ENCODE measurements at regions not wholly inside any gene's neighbourhood (a gene's known extent, or its start where the extent isn't known, plus 50 kb on each side); places are given as distances from the start of the nearest gene placed in this dataset.
A peak's percentile ranks its signal among the peaks of the same experiment; 100 is the strongest.

GRCh38 chr11:70519117-70519516 is 120.8 kb downstream of the CTTN start:
- no peak for DNase-seq
- no peaks in the 10 kb centered on the region for H3F3A ChIP-seq (replicated peaks; ENCODE audit: insufficient read depth)
- WGBS (ENCODE audit: low lambda C conversion rate) = 36% methylated on average over 8 of the region's 8 CpGs
- H2AFZ ChIP-seq (ENCODE audit: low read depth) = no peak overlapping the region
- ChIA-PET CTCF (interaction anchor here (0.7 kb wide), 1 partner anchor 15 kb away, joined by 3 read pairs; no protein-coding TSS in a partner anchor), POLR2A (no interaction called here)
- H3K9me3 ChIP-seq = no peaks in the 10 kb centered on the region
- H3K27me3 ChIP-seq (ENCODE audit: insufficient read depth) = no peaks in the 10 kb centered on the region
- H3K9me2 ChIP-seq = no peaks in the 10 kb centered on the region
- H3K36me3 ChIP-seq (replicated peaks in 1 of 2; ENCODE audit: control insufficient read depth in 1 of 2, insufficient read depth in 2 of 2, low read length in 1 of 2) = no peaks in the 10 kb centered on the region
- H4K20me1 ChIP-seq (ENCODE audit: insufficient read depth) = no peaks in the 10 kb centered on the region
- H3K4me3 ChIP-seq (ENCODE audit: low read depth in 2 of 2, low read length in 1 of 2) = no peak overlapping the region
- H3K9ac ChIP-seq = no peak overlapping the region
- no peaks in the 10 kb centered on the region for H3K79me2 ChIP-seq (ENCODE audit: insufficient read depth)
- TF ChIP-seq YY1 (IDR thresholded peaks at IDR 0.05; ENCODE audit: low read depth) (no peak), CHD2 (IDR thresholded peaks at IDR 0.05; ENCODE audit: low read length, partially characterized antibody) (no peak)
- no peak overlapping the region for H3K4me2 ChIP-seq
- H3K27ac ChIP-seq (ENCODE audit: low read depth in 2 of 2, low read length in 1 of 2) = no peak overlapping the region
- H3K4me1 ChIP-seq (ENCODE audit: control insufficient read depth in 1 of 2, insufficient read depth in 2 of 2, low read depth in 1 of 2, low read length in 1 of 2) = peaks cover 0 to 18% of the 10 kb centered on the region in 2 experiments; a peak in 1 of 4 replicates

- POLR2A ChIA-PET = no interaction called here
- Histone ChIP-seq H3K9me2 (no peaks in the 10 kb centered on the region), H2AFZ (ENCODE audit: low read depth) (no peak overlapping the region), H3K9ac (no peak overlapping the region), H3K27ac (ENCODE audit: low read depth in 2 of 2, low read length in 1 of 2) (no peak overlapping the region), H3K4me3 (ENCODE audit: low read depth in 2 of 2, low read length in 1 of 2) (no peak overlapping the region), H3K4me2 (no peak overlapping the region), H3F3A (replicated peaks; ENCODE audit: insufficient read depth) (no peaks in the 10 kb centered on the region), H3K4me1 (ENCODE audit: control insufficient read depth in 1 of 2, insufficient read depth in 2 of 2, low read depth in 1 of 2, low read length in 1 of 2) (peaks cover 0 to 43% of the 10 kb centered on the region in 2 experiments; a peak in 1 of 4 replicates), H3K9me3 (no peaks in the 10 kb centered on the region), H3K79me2 (ENCODE audit: insufficient read depth) (no peaks in the 10 kb centered on the region), H3K36me3 (replicated peaks in 1 of 2; ENCODE audit: control insufficient read depth in 1 of 2, insufficient read depth in 2 of 2, low read length in 1 of 2) (no peaks in the 10 kb centered on the region), H3K27me3 (ENCODE audit: insufficient read depth) (no peaks in the 10 kb centered on the region), H4K20me1 (ENCODE audit: insufficient read depth) (no peaks in the 10 kb centered on the region)
- CTCF ChIA-PET = interaction anchor here (1.2 kb wide), 1 partner anchor 18 kb away, joined by 3 read pairs; no protein-coding TSS in a partner anchor
- WGBS (ENCODE audit: low lambda C conversion rate) = 54% methylated on average over 22 of the region's 22 CpGs
- TF ChIP-seq RXRA (IDR thresholded peaks at IDR 0.05; ENCODE audit: borderline replicate concordance, low read depth) = no peak
- TF ChIP-seq RFX5 (IDR thresholded peaks at IDR 0.05; ENCODE audit: low read length) = no peak
- no peak for TF ChIP-seq SMC3 (IDR thresholded peaks at IDR 0.05; ENCODE audit: low read depth, low read length)
- no peak for TF ChIP-seq GATA2 (CRISPR knock-in tag; IDR thresholded peaks at IDR 0.05)
- TF ChIP-seq NRF1 (IDR thresholded peaks at IDR 0.05; ENCODE audit: low read depth, low read length) = no peak
- no peak for TF ChIP-seq USF1 (IDR thresholded peaks at IDR 0.05; ENCODE audit: borderline replicate concordance, low read depth)
- no peak for TF ChIP-seq EZH2phosphoT487 (IDR thresholded peaks at IDR 0.05; ENCODE audit: borderline replicate concordance, low read depth)
- no peak for TF ChIP-seq EP300 (IDR thresholded peaks at IDR 0.05; ENCODE audit: borderline replicate concordance in 1 of 2, low read depth in 1 of 2, low read length in 1 of 2)
- no peak for TF ChIP-seq POLR2AphosphoS5 (IDR thresholded peaks at IDR 0.05; ENCODE audit: low read depth, low read length)
- DNase-seq = peak; percentile 52
These were observed 123.4 kb downstream of the CTTN start for GRCh38 chr11:70521475-70522308.

Measured in SK-N-SH (cell line).